HL-60 (cell line): ENCODE measurements at regions not wholly inside any gene's neighbourhood (a gene's known extent, or its start where the extent isn't known, plus 50 kb on each side); places are given as distances from the start of the nearest gene placed in this dataset.

ENCODE experiments used
- DNase-seq, 2 experiments: peaks; one replicate each; pipeline ENCODE4 v3.0.0-alpha.2; 2010 to 2020; ENCODE audit warnings: low read depth in 1 of 2, low spot score in 1 of 2
- H3K27ac ChIP-seq: fragments of 250-450 bp; sonication (Bioruptor Pico); replicated peaks from 2 replicates; pipeline ENCODE4 v1.5.1; 2020; ENCODE audit warnings: mild to moderate bottlenecking, moderate library complexity
- H3K27me3 ChIP-seq: fragments of 250-450 bp; sonication (Bioruptor Pico); 2 replicates; pipeline ENCODE4 v1.5.1; 2021; ENCODE audit warnings: mild to moderate bottlenecking, moderate library complexity; ENCODE audit not compliant: insufficient read depth, poor library complexity, severe bottlenecking
- H3K4me3 ChIP-seq: replicated peaks from 2 replicates; pipeline ENCODE4 v1.5.1; 2011; ENCODE audit warnings: mild to moderate bottlenecking, control low read depth, low read length; ENCODE audit not compliant: insufficient read depth
- CTCF ChIP-seq: IDR thresholded peaks from one replicate; pipeline ENCODE4 v1.5.1; 2011; ENCODE audit warnings: low read length, control low read depth, inconsistent platforms; ENCODE audit not compliant: insufficient read depth
- GABPA ChIP-seq: IDR thresholded peaks from 2 replicates; pipeline ENCODE4 v1.6.1; 2012; ENCODE audit warnings: low read depth
- POLR2AphosphoS5 ChIP-seq: IDR thresholded peaks from 2 replicates; pipeline ENCODE4 v1.6.1; 2012; ENCODE audit warnings: low read depth
- REST ChIP-seq: IDR thresholded peaks from 2 replicates; pipeline ENCODE4 v1.6.1; 2012; ENCODE audit warnings: low read depth; ENCODE audit not compliant: insufficient replicate concordance
- SPI1 ChIP-seq: IDR thresholded peaks from 2 replicates; pipeline ENCODE4 v1.6.1; 2012; ENCODE audit warnings: low read depth, mild to moderate bottlenecking, borderline replicate concordance

- TF ChIP-seq SPI1 (no peak), POLR2AphosphoS5 (no peak), CTCF (no peak), REST (no peak), GABPA (no peak)
- DNase-seq, result no peak
- no peak overlapping the region for H3K4me3 ChIP-seq
- no peaks in the 10 kb centered on the region for H3K27me3 ChIP-seq
- no peak overlapping the region for H3K27ac ChIP-seq
Observed at GRCh38 chr7:131223151-131223550, 104.5 kb upstream of the MKLN1 start.

- TF ChIP-seq POLR2AphosphoS5 (no peak), CTCF (no peak), GABPA (no peak), SPI1 (no peak), REST (no peak)
- Histone ChIP-seq H3K27ac (no peak overlapping the region), H3K4me3 (no peak overlapping the region), H3K27me3 (no peaks in the 10 kb centered on the region)
- no peak for DNase-seq
Observed at GRCh38 chr7:131224996-131225395, 102.7 kb upstream of the MKLN1 start.

GRCh38 chr7:131225619-131226513, 101.8 kb upstream of the MKLN1 start:
- Histone ChIP-seq H3K27ac (no peak overlapping the region), H3K27me3 (no peaks in the 10 kb centered on the region), H3K4me3 (no peak overlapping the region)
- no peak for DNase-seq
- TF ChIP-seq POLR2AphosphoS5 (no peak), CTCF (no peak), REST (no peak), SPI1 (no peak), GABPA (no peak)
